ENCODE measurements at regions not wholly inside any gene's neighbourhood (a gene's known extent, or its start where the extent isn't known, plus 50 kb on each side); places are given as distances from the start of the nearest gene placed in this dataset.

DNA sequence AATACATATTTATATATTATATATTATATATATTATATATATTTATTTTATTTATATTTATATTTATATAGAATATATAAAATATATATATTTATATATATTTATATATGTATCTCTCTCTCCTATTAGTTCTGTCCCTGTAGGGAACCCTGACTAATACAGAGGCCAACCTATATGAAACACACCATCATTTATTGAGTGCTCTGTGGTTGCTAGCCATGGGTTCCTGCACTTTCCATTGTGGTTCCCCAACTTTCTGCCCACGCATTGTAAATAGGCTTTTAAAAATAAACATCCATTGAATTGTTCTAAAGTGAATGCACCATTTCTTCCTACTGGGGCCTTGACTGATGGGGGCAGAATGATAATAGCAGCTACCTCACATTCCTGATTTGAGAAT lies 93.8 kb upstream of the SESN3 start:
- TF ChIP-seq TEAD4 (IDR thresholded peaks at IDR 0.05) (no peak), TCF12 (IDR thresholded peaks at IDR 0.05; ENCODE audit: low read depth) (no peak), ZBTB7A (IDR thresholded peaks at IDR 0.05; ENCODE audit: low read depth) (no peak), RAD21 (IDR thresholded peaks at IDR 0.05; ENCODE audit: low read depth) (no peak), FOXM1 (IDR thresholded peaks at IDR 0.05; ENCODE audit: borderline replicate concordance, low read depth) (no peak), EP300 (IDR thresholded peaks at IDR 0.05; ENCODE audit: borderline replicate concordance) (no peak), CEBPB (IDR thresholded peaks at IDR 0.05) (no peak), CREB1 (IDR thresholded peaks at IDR 0.05; ENCODE audit: low read depth) (no peak), USF1 (IDR thresholded peaks at IDR 0.05) (no peak), YY1 (IDR thresholded peaks at IDR 0.05; ENCODE audit: low read depth) (no peak), NFIC (IDR thresholded peaks at IDR 0.05) (no peak), EGR1 (IDR thresholded peaks at IDR 0.05) (no peak), REST (IDR thresholded peaks at IDR 0.05; ENCODE audit: low read depth) (no peak), TAF1 (IDR thresholded peaks at IDR 0.05; ENCODE audit: low read depth) (no peak)
- TF ChIP-seq, protein P1, sequence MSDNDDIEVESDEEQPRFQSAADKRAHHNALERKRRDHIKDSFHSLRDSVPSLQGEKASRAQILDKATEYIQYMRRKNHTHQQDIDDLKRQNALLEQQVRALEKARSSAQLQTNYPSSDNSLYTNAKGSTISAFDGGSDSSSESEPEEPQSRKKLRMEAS (IDR thresholded peaks at IDR 0.05) = no peak

GRCh38 chr11:95322539-95322938 lies 91.5 kb upstream of the SESN3 start:
- TF ChIP-seq REST (IDR thresholded peaks at IDR 0.05; ENCODE audit: low read depth) = no peak
- no peak for TF ChIP-seq TEAD4 (IDR thresholded peaks at IDR 0.05)

DNA sequence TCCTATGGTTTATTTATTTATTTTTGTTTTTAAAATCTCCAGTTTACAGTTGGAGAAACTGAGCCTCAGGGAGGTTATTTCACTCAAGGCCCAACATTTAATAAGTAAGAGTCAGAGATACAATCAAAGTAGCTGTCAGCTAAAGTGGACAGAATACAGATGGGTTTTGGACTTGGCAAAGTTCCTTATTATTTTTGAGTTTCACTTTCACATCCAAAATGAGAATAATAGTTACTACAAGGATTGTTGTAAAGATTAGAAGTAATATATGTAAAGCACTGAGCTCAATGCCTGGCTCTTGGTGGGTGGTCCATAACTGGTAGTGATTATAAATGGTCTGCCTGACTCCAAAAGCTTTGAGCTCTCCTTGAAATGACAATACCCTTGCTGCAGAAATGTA lies 87.5 kb upstream of the SESN3 start:
- TF ChIP-seq NFIC (IDR thresholded peaks at IDR 0.05) (no peak), REST (IDR thresholded peaks at IDR 0.05; ENCODE audit: low read depth) (no peak), USF1 (IDR thresholded peaks at IDR 0.05) (no peak), CREB1 (IDR thresholded peaks at IDR 0.05; ENCODE audit: low read depth) (no peak), TEAD4 (IDR thresholded peaks at IDR 0.05) (no peak), FOXM1 (IDR thresholded peaks at IDR 0.05; ENCODE audit: borderline replicate concordance, low read depth) (no peak), CEBPB (IDR thresholded peaks at IDR 0.05) (no peak), TCF12 (IDR thresholded peaks at IDR 0.05; ENCODE audit: low read depth) (no peak), RAD21 (IDR thresholded peaks at IDR 0.05; ENCODE audit: low read depth) (no peak), EP300 (IDR thresholded peaks at IDR 0.05; ENCODE audit: borderline replicate concordance) (no peak), ZBTB7A (IDR thresholded peaks at IDR 0.05; ENCODE audit: low read depth) (no peak), TAF1 (IDR thresholded peaks at IDR 0.05; ENCODE audit: low read depth) (no peak), EGR1 (IDR thresholded peaks at IDR 0.05) (no peak), YY1 (IDR thresholded peaks at IDR 0.05; ENCODE audit: low read depth) (no peak)
- TF ChIP-seq, protein P1 (IDR thresholded peaks at IDR 0.05) = no peak

GRCh38 chr11:95308512-95309035 lies 77.6 kb upstream of the SESN3 start:
- TF ChIP-seq TEAD4 (IDR thresholded peaks at IDR 0.05) (no peak), RAD21 (IDR thresholded peaks at IDR 0.05; ENCODE audit: low read depth) (no peak), CREB1 (IDR thresholded peaks at IDR 0.05; ENCODE audit: low read depth) (no peak), EP300 (IDR thresholded peaks at IDR 0.05; ENCODE audit: borderline replicate concordance) (no peak), ZBTB7A (IDR thresholded peaks at IDR 0.05; ENCODE audit: low read depth) (no peak), TAF1 (IDR thresholded peaks at IDR 0.05; ENCODE audit: low read depth) (no peak), CEBPB (IDR thresholded peaks at IDR 0.05) (no peak), USF1 (IDR thresholded peaks at IDR 0.05) (no peak), EGR1 (IDR thresholded peaks at IDR 0.05) (no peak), NFIC (IDR thresholded peaks at IDR 0.05) (no peak), YY1 (IDR thresholded peaks at IDR 0.05; ENCODE audit: low read depth) (no peak), FOXM1 (IDR thresholded peaks at IDR 0.05; ENCODE audit: borderline replicate concordance, low read depth) (no peak), REST (IDR thresholded peaks at IDR 0.05; ENCODE audit: low read depth) (no peak)
